Stomach (tissue), 4 donors: ENCODE measurements at regions not wholly inside any gene's neighbourhood (a gene's known extent, or its start where the extent isn't known, plus 50 kb on each side); places are given as distances from the start of the nearest gene placed in this dataset.

Experiments used
- CTCF ChIP-seq, 7 experiments: fragments of 450-650 bp in 4 of 7; fragments of 200-600 bp in 3 of 7; sonication (generic) in 3 of 7; IDR thresholded peaks; one replicate each; pipeline ENCODE4 v1.5.1; 2016 to 2019; ENCODE audit warnings: antibody characterized with exemption in 7 of 7, control low read depth in 2 of 7, mild to moderate bottlenecking in 1 of 7
- POLR2A ChIP-seq, 4 donors: fragments of 450-650 bp; IDR thresholded peaks; one replicate each; pipeline ENCODE4 v1.6.1; 2016; ENCODE audit warnings: antibody characterized with exemption in 4 of 4, control low read depth in 2 of 4, mild to moderate bottlenecking in 1 of 4, moderate library complexity in 1 of 4

- TF ChIP-seq POLR2A (IDR thresholded peaks at IDR 0.05), result no peak
- TF ChIP-seq CTCF (IDR thresholded peaks at IDR 0.05), result no peak
Observed at GRCh38 chr4:183841001-183841400, 64.1 kb upstream of the STOX2 start.
